ENCODE measurements at regions not wholly inside any gene's neighbourhood (a gene's known extent, or its start where the extent isn't known, plus 50 kb on each side); places are given as distances from the start of the nearest gene placed in this dataset.

GRCh38 chr10:118504467-118505205, 90.8 kb downstream of the PRLHR start:
- TF ChIP-seq, protein P1, sequence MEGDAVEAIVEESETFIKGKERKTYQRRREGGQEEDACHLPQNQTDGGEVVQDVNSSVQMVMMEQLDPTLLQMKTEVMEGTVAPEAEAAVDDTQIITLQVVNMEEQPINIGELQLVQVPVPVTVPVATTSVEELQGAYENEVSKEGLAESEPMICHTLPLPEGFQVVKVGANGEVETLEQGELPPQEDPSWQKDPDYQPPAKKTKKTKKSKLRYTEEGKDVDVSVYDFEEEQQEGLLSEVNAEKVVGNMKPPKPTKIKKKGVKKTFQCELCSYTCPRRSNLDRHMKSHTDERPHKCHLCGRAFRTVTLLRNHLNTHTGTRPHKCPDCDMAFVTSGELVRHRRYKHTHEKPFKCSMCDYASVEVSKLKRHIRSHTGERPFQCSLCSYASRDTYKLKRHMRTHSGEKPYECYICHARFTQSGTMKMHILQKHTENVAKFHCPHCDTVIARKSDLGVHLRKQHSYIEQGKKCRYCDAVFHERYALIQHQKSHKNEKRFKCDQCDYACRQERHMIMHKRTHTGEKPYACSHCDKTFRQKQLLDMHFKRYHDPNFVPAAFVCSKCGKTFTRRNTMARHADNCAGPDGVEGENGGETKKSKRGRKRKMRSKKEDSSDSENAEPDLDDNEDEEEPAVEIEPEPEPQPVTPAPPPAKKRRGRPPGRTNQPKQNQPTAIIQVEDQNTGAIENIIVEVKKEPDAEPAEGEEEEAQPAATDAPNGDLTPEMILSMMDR (IDR thresholded peaks at IDR 0.05; ENCODE audit: borderline replicate concordance, extremely low read depth, low read length, poor library complexity, severe bottlenecking) = no peak
- no peak for TF ChIP-seq EZH2 (IDR thresholded peaks at IDR 0.05; ENCODE audit: borderline replicate concordance, low read depth, low read length, severe bottlenecking)

All from DND-41 (cell line).